NCI-H82 (cell line): ENCODE measurements at regions not wholly inside any gene's neighbourhood (a gene's known extent, or its start where the extent isn't known, plus 50 kb on each side); places are given as distances from the start of the nearest gene placed in this dataset.
"Not testable (repeated sequence)": the region's sequence is repeated elsewhere in the genome, so short reads cannot be mapped to it uniquely, and the experiment has no call there.

Experiments
- DNase-seq: peaks from one replicate; lab custom pipeline; 2025; lab: John Stamatoyannopoulos, UW

DNA sequence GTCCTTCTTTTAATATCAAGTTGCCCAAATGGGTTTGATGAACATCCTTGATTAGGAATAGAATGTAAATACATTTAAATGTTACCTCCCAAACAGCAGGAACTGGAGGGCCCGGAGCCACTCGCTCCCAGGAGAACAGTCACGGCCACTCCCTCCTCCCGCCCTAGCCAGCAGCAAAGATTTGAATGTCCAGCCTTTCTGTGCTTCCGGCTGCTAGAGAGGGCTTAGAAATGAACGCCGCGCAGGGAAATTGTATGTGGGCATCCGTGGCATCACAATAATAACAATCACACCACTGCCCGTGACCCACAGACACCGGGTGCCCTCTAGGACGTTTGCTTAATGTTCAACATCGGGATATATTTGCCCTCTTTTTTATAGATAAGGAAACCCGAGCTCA is 164.9 kb upstream of the SALL3 start:
- DNase-seq = no peak

DNA sequence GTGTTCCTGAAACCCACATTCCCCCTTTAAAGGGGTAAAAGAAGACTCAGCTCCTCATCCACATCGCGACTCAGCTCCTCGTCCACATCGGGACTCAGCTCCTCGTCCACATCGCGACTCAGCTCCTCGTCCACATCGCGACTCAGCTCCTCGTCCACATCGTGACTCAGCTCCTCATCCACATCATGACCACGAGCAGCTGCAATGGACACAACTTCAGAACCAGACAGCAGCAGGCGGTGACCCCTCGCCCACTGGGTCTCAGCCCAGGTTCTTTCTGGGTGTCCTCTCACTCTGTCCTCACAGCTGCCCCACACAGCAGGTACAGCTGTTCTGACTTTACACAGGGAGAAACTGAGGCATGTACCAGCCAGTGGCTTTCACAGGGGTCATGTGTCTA is 163.5 kb upstream of the SALL3 start:
- DNase-seq = no peak

DNA sequence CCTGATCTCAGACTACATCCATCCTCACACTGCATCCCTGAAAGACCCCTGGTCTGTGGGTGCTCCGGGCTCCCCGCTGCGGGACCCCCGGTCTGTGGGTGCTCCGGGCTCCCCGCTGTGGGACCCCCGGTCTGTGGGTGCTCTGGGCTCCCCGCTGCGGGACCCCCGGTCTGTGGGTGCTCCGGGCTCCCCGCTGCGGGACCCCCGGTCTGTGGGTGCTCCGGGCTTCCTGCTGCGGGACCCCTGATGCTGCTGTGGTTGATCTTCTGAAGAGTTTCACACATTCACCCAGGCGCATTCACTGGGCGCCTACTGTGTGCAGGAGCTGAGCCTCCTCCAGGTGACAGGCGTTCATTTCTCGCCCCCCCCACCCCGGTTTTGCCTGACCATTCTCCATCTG is 162.7 kb upstream of the SALL3 start:
- DNase-seq = no peak

DNA sequence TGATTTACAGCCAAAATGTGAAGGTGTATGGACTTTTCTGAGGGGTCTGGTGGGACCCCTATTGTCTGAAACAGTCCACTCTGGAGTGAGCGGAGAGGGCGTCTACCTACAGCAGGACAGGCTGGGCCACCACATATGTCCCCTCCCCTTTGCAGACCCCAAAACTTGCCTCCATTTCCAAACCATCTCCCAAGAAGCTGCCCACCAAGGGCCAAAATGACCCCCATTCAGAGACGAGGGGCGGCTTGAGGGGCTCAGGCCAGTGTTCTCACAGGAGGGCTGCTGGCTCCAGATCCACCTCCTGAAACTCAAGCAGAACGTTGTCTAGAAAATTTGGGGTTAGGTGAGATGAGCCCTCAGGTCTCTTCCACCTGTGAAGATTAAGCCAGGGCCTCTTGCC is 161.1 kb upstream of the SALL3 start:
- DNase-seq = no peak

DNA sequence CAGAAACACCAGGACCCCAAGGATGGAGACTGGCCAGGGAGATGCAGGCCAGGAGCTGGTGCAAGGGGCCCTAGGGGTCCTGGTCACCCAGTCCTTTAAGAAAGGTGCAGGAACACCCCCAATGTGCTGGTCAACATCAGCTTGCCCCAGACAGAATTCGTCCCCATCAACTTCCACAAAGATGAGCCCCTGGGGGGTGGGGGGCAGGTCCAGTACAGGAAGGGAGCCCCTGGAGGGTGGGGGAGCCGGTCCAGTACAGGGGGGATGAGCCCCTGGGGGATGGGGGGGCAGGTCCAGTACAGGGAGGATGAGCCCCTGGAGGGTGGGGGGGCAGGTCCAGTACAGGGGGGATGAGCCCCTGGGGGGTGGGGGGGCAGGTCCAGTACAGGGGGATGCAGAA is 160.7 kb upstream of the SALL3 start:
- no peak for DNase-seq

DNA sequence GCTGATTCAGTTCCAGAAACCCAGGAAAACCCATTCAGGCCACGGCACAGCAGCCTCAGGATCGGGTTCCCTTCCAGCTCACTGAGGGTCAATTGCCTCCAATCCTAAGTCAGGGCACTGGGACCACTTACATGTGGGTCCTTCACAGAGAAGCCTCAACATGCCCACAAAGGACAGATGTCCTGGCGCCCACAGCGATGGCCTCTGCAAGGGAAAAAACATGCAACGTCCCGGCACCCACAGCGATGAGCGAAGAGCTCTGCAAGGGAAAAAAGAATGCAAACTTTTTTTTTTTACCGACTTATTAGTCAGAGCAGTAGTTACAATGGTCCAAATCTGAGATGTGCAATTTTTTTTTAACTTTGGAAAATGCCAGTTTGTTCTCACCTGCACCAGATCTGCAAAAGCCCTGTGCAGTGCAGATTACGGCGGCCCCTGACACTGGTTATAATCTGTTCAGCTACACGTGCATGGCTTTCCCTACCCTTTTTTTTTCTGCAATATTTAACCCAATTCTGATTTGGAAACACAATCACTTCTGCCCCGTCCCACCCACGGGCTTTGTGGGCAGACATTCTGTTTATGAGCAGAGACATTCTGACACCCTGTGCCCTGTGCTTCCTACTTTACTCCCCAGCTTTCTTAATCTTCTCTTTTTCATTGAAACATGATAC is 159.3 kb upstream of the SALL3 start:
- DNase-seq = no peak

DNA sequence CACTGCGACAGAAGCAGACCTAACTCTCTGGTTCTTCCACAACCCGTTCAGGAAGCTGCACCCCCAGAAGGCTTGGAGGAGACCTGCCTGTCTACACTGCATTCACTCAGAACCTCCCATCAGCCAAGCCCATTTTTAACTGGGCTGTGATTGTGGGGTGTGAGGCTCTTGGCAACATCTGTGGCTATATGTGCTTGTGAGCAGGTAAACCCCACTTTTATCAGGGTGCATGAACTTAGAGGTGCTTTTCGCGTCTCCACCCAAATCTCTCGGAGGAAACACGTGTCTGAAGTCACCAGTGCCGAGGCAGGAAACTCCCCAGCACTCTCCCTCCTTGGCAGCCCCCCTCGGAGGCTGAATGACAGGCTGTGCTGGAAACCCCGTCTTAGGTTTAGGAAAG is 158.2 kb upstream of the SALL3 start:
- no peak for DNase-seq

DNA sequence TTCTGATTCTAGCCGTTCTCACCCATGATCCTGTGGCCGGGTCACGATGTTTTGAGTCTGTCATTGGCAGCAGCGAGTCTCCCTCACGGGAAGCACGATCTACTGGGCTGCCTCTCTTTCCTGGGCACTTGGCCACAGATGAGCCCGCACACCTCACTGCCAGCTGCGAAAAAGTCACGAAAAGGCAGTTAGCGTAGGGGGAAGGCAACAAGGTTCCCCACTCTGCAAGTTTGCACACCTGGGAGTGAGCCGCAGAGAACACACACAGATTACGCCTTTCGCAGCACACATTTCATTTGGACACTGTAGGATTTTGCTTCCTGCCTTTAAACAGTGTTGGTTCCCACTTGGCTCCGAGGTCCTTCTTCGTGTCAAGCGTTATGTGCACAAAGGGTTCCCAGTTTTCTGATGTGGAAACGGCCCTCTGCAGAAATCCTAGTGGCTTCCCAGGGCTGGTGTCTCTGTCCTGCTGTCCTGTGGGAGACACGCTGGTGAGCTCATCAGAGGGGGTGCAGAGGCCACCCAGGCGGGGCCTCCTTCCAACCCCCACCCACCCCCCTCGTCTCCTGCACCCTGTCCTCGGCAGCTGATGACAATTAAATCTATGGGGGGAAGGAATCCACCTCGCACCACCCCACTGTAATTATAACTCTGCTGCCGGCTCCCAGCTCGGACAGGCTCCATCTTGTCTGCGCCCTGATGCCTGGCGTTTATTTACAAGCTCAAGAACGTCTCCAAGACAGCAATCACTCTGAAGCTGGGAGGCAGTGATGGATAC is 157.3 kb upstream of the SALL3 start:
- DNase-seq = no peak

DNA sequence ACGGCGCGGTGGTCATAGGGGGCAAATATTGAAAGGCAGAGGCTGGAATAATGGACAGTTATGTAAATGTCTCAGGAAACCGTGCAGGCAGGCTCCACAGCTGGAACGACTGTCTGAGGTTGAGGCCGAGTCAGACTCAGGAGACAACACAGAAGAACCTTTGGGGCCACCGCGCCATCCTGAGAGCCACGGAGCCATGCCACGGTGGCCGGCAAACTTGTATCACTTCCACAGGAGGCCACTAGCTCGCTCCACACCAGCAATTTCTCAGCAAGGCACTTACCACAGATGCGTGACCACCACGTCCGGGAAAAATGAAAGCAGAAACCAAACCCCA is 156.7 kb upstream of the SALL3 start:
- DNase-seq = no peak

DNA sequence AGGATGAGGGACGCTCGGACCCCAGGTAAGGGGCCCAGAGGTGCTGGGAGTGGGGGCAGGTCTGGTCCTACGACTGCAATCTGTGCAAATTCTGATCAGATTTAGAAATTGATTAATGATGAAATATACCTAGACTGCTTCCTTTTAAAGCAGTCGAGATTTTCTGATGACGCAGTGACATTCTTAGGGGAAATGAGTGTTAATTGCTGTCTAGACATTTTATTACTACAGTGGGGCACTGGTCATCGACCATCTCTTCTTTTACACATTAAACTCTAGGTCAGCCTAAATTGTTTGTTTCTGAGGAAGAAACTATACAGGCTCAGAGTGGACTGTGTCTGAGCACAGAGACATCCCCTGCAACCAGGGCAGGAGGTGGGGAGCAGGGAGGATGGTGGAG is 154.4 kb upstream of the SALL3 start:
- no peak for DNase-seq

DNA sequence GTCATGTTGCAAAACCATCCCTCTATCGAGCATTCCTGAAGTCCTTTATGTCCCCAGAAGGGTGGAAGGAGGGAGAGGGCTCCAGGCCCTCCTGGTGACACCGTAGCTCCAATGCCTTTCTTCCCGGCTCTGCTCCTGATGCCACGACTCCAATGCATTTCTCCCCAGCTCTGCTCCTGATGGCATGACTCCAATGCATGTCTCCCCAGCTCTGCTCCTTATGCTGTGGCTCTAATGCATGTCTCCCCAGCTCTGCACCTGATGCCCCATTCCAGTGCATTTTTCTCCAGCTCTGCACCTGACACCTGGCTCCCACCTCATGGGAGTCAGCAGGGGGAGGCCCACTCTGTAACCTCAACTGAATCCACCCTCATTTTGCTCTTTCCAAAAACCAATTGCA is 153.0 kb upstream of the SALL3 start:
- no peak for DNase-seq

DNA sequence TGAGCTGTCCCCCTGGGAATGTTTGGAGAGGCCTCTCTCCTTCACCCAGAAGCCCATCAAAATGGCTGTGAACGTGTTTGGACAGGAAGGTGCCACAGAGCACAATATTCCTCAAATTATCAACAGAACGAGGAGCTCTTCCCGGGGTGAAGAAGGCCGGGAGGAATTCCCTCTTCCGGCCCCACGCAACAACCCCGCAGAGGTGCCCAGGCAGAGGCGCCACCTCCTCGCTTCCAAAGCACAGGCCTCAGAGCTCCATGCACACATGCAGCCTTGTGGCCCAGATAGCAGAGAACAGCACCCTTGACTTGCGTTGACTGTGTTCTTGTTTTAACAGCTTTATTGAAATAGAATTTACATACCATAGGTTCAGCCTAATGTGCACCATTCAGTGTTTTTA is 152.5 kb upstream of the SALL3 start:
- DNase-seq = no peak

DNA sequence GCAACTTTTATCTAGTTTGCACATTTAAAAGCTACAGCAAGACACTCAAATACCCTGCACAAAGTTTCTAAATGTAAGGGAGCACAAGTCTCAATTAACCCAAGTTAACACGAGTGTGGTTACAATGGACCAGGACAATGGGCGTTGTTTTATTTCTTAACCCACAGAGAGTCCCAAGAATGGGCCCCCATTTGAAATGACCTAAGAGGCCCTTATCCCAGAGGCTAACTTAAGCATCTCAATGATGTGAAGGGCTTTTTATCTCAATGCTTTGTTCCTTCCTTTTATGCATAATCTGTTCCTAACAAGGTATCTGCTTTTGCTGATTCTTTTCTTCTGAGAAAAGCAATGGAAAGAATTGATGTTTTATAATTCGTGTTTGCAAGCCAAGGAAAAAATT is 151.5 kb upstream of the SALL3 start:
- no peak for DNase-seq

DNA sequence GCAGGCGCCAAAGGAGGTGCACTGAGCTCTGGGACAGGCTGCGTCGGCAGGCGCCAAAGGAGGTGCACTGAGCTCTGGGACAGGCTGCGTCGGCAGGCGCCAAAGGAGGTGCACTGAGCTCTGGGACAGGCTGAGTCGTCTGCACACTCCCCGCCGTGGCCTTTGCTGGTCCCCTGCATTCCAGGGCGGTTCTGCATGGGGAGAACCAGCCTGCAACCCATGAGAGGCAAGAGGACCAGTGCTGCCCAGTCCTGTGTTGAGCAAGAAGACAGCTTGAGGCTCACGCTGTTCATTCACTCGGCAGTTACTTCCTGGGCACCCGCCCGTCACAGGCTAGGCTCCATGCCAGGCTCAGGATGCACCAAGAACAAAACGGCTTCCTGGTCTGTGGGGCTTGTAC is 150.6 kb upstream of the SALL3 start:
- not testable (repeated sequence) for DNase-seq

DNA sequence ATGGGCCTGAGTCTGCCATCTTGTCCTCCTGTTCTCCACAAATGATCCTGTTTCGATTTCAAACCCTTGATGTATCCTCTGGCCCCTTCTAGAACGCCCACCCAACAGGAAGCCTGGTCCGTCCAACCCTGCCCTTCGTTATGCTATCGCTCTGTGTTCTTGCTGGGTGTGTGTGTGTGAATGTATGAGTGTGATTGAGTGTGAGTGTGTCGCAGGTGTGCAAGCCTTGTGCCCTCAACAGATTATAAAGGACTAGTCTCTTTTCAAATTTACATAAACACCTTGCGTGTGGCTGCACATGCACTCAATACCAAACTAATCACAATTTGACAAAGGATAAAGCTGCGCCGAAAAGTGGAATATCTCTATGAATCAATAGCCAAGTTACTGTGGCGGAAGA is 149.5 kb upstream of the SALL3 start:
- no peak for DNase-seq

DNA sequence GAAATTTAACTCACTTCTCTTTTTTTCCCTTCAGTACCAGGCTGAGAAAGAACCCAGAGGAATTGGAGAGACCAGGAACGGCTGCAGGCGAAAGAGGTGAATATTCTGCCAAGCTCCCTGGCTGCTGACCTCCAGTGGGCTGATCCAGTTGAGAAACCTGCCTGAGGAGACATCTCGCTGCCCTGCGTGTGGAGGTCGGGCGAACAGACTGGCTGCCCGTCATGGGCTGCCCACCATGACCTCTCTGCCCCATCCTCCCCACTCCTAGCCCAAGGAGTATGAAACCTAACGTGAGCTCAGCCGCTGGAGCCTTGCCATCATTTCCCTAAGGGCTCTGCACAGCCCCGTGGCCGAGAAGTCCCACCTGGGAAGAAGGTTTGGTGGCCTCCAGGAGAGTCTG is 148.8 kb upstream of the SALL3 start:
- DNase-seq = no peak

DNA sequence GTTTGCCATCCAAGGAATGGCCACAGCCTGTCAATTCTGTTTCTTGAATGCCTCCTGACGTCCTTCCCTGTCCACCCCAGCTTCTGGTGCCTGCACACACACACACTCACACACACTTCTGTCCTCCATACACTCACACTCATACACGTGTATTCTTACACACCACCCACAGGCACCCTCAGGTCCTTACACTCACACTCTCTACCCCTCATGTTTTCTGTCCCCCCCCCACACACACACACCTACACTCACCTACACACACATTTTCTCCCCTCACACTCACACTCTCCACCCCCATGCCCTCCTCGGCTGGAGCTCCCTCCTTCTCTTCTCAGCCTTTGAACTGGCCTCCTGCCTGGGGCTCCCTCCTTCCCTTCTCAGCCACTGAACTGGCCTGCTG is 148.0 kb upstream of the SALL3 start:
- DNase-seq = no peak

DNA sequence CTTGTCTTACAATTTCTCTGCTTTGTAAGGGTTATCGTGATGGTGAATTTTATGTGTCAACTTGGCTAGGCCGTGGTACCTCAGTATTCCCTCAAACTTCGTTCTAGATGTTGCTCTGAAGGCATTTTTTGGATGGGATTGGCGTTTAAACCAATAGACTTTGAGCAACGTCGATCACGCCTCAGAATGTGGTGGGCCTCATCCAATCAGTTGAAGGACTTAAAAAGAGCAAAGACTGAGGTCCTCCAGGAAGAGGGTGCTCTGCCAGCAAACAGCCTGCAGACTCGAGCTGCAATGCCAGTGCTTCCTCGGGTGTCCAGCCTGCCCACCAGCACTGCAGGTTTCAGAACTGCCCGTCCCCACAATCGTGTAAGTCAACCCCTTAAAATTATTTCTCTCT is 145.8 kb upstream of the SALL3 start:
- no peak for DNase-seq

DNA sequence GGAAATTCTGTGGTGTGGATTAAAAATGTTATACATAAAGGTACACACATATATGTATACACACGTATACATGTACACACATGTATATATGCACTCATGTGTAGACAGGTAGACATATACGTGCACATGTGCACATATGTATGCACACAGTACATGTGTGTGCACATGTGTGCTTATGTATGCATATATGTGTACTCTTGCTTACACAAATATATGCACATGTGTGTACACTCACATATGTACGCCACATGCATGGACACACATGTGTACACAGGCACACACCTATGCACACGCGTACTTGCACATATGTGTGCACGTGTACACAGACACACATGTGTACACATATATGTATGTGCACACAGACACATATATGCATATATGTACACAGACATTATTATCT is 142.8 kb upstream of the SALL3 start:
- DNase-seq = no peak

DNA sequence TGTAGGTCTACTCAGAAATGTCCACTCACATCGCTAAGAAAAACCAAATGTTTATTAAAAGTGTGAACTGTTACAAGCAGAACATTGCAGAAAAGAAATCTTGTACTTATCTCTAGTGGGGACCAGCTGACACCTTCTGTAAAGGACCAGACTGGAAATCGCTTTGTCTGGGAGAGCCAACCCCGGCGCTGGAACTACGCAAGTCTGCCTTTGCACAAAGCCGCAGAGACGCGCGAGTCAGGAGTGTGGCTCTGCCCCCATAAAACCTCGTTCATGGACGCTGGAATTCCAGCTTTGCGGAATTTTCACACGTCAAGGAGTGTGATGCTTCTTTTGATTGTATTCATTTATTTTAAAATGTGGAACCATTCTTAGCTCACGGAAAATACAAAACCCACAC is 141.9 kb upstream of the SALL3 start:
- no peak for DNase-seq

DNA sequence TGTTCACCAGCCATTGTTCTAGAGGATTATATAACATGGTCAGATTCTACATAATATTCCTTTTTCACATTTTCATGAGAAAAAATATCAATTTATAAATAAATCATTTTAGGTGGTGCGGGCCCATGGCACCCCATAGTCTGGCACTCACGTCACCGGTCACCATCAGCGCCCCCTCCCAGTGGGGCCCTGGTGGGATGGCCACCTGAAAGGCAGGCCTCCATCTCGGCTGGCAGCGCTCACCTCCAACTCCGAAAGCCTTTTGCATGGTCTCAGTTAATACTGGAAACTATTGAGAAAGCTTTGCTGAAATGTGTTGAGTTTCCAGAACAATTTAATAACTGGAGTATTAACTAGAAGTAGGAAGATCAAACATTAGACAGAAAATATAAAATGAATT is 141.4 kb upstream of the SALL3 start:
- no peak for DNase-seq

DNA sequence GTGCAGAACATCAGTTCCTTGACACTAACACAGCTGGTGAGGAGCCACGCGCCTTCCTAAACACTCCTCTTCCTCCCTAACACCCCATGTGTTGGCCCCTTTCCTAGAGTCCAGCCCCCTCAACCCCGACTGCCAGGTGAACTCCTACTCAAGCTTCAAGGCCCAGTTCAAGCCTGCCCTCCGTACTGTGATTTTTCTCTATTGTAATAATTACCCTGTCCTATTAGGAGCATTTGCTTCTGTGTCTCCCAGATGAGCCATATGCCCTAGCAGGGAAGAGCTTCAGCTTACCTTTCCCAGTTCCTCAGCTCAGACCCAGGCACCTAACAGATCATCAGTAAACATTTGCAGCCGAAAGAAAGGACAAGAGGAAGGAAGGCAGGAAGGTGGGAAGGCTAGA is 130.6 kb upstream of the SALL3 start:
- no peak for DNase-seq

DNA sequence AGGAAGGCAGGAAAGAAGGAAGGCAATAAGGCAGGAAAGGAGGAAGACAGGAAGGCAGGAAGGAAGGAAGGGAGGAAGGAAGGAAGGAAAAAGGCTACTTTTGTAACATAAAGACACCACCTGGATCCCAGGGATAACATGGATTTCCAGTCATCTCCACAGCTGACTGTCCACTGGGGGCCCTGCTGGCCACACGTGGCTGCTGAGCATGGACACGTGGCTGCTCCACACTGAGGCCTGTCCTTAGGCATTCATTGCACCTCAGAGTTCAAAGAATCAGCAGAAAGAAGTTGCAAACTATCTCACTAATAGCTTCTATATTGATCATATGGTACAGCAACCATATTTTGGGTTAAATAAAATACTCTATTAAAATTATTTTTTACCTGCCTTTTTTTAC is 130.2 kb upstream of the SALL3 start:
- DNase-seq = no peak

DNA sequence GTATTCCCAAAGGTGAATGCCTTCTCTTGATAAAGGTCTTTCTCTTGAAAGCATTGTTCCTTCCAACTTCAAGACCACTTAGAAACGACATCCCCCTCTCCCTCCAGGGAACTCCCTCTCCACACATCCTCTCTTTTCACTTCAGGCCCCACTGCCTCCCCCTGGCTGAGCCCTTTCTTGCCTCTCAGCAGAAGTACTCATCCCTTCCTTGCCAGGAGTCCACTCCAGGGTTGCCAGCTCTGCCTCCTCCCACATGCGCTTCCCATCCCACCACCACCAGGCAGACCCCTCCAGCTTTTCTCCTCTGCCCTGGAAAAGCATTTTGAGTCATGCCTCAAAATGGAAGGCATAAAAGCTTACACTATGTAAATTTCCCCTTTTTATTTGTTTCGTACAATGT is 126.3 kb upstream of the SALL3 start:
- DNase-seq = no peak
